ENCODE measurements at regions not wholly inside any gene's neighbourhood (a gene's known extent, or its start where the extent isn't known, plus 50 kb on each side); places are given as distances from the start of the nearest gene placed in this dataset.
"Not testable (repeated sequence)": the region's sequence is repeated elsewhere in the genome, so short reads cannot be mapped to it uniquely, and the experiment has no call there.

DNA sequence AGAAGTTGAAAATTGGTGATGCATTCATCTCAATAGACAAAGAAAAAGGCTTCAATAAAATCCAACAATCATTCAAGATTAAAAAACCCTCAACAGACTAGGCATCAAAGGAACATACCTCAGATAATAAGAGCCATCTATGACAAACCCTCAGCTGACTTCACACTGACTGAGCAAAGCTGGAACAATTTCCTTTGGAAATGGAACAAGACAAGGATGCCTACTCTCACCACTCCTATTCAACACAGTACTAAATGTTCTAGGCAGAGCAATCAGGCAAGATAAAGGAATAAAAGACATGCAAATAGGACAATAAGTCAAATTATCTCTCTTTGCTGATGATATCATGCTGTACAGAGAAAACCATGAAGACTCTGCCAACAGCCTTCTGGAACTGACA, 1188.1 kb downstream of the DTWD2 start:
- DNase-seq (ENCODE audit: low spot score), result no peak

DNA sequence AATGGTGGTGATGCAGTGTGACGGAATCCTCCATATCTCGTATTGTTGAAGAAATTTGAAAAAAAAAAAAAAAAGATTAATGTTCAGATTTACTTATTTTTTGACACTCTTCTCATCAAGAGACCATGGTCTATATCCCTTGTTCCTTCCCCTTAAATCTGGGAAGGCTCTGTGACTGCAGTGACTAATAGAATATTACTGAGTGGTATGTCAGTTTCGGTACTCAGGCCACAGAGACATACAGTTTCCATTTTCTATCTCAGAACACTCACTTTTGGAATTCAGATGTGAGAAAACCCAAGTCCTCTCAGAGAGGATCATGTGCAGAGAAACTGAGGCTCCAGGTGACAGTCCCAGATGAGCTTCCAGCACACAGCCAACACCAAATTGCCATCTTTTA, 1193.5 kb downstream of the DTWD2 start:
- no peak for DNase-seq (ENCODE audit: low spot score)

DNA sequence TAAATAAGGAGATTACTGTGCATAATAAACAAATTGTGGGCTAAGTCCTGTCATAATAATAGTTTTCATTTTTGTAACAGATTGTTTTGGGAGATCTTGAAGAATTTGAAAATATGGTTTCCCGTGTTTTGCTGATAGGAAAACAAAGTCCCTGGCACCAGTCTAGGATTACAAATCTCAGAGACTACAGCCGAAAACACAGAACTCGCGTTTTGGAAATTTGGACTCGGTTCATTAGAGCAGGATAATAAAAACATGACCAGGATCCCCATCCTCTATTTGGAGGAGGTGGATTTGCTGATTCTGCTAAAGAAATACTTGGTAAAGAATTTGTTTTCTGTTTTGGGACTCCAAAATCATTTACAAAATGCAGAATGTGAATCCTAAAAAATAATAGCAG, 1194.4 kb downstream of the DTWD2 start:
- no peak for DNase-seq (ENCODE audit: low spot score)

DNA sequence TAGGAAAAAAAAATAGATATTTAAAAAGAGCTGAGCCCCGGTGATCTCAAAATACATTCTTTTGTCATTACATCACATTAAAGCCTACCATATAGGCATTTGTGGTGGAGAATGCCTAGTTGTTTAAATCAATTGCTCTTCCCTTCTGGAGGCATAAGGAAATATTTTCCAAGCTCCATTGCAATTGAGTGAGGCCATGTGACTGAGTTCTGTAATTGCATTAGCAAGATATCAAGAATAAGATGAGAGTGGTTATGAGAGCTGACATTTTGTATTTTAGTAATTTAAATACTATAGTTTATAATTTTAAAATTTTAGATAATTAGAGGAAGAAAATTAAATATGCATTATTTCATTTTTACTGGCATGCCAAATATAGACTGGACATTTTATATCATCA, 1195.9 kb downstream of the DTWD2 start:
- no peak for DNase-seq (ENCODE audit: low spot score)

DNA sequence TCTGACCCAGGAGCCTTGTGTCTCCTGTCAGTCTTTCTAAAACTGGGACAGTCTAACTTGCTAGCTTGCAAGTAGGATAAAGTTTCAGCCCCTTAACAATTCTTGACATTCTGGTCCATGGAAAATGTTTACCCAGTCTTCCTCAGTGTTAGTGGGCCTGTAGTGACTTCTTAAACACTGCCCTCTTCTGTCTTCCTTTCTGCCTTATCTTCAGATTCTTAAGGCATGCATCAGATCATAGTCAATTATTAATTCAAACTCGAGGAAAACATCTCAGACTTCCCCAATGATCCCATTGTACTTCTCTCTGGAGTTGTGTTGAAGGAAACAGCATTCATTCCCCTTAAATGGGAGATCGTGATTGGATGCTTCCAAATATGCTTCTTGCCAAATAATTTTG, 1199.8 kb downstream of the DTWD2 start:
- DNase-seq (ENCODE audit: low spot score), result no peak

DNA sequence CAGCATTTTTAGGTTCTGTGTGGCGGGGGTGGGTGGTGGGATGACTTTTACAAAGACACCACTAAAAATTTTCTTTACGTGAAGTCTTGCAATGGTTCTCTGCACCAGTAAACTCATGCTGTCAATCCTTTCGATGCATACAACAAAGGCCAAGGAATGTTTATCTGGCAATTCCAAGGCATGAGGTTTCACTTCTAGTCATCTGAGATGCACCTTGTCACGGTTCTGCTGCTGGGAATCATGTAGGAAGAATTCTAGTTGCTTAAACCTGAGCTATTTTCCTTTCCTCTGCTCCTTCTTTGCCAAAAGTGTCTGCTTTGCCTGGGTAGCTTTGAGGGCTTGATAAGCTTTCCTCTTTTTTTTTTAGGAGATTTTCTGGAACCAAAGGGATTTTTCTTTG, 1204.5 kb upstream of the SEMA6A start:
- no peak for DNase-seq (ENCODE audit: low spot score)

DNA sequence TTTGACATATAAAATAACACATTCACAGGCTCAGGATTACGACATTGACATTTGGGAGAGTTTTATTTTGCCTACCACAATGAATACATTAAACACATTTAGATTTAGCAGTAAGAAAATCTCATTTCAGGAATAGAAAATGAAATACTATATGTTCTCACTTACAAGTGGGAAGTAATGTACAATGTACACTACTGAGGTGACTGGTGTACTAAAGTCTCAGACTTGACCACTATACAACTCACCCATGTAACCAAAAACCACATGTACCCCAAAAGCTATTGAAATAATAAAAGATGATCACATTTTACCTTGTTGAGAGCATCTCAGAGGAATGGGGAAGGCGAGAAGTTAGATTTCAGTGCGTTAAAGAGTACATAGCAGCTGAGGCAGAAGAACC, 1202.4 kb upstream of the SEMA6A start:
- DNase-seq (ENCODE audit: low spot score), result no peak

DNA sequence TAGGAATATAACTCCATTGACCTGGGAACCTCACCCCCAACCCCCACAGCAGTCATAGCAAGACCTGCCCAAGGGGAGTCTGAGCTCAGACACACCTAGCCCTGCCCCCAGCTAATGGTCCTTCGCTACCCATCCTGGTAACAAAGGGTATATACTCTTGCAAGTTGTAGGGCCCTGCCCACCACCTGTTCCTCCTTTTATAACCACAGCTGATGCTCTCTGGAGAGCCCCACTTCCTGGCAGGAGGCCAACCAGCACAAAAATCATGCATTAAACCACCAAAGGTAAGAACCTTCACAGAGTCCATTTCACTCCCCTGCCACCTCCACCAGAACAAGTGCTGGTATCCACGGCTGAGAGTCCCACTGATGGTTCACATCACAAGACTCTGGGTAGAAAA, 1195.3 kb upstream of the SEMA6A start:
- DNase-seq (ENCODE audit: low spot score), result no peak

DNA sequence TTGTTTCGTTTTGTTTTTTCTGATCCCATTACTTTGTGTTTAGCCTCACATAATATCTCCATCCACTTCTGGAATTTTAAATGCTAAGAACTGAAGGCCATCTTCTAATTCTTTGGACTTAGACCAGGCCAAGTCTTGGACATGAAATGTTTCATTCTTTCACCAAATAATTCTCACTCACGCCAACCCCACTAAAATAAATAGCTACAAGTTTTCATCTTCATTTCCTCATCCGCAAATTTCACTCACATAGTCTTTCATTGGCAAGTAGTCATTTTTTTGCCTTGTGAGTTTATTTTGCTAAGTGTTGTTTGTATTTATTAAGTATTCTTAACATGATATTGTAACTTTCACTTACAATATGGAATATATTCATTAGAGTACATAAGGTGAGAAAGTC, 1188.6 kb upstream of the SEMA6A start:
- DNase-seq (ENCODE audit: low spot score), result no peak

DNA sequence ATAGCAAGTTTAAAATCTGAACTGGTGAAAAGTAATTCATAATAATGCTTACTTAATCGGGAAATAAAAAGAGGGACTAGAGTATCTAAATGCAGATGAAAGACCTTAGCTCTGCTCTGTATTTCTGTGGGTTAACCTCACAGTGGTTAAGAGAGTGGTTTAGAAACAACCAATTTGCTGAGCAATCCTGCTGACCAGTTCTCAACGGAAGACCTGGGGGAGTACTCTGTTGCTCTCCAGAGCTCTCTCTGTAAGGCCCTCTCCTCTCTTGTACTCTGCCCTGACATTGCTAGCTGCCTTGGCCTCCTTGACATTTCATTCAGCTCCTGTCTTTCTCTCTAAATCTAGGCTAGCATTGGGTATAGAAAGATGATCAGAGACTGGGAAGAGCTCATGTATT, 1186.6 kb upstream of the SEMA6A start:
- no peak for DNase-seq (ENCODE audit: low spot score)

DNA sequence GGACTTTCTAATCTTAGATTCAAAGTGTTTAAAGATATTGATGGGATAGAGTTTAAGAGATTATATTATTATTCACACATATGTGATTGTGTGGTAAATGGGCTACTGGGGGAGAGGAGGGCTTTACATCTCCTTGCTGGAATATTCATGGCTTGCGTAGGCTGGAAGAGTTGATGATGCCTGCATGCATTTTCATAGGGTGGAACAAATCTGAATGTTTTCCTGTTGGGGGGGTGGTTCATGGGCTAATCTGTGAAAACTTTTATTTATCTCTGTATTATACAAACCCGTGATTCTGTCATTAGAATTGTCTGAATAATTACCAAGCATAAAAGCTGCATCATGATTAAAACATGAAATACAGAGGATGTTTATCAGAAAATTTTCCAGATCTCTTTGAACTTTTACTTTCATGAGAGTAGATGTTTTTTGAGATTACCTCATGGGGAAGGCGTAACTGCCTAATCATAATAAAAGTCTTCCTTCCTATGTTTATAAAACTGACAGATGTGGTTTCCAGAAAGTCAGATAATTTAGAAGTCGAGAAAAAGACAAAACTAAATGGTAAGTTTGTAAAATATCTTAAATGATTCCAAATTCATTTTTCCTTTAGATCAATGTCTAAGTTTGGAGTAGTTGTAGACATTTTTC, 1185.4 kb upstream of the SEMA6A start:
- no peak for DNase-seq (ENCODE audit: low spot score)

DNA sequence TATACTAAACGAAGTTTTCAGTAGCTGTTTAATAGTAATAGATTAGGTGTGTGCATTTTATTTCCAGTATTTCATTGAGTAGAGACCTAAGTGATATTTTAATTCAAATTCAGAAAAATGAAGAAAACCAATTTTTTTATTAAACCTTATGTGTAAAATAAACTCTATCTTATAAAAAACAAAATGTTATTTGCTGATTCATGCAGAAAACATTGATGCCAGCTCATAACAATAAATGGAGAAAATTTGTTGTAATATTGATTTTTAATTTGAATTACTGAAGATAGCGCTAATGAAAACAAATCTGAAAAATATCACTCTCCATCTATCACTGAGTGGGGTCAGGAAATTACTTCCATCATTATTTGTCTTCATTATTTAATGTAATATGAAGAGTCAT, 1177.8 kb upstream of the SEMA6A start:
- no peak for DNase-seq (ENCODE audit: low spot score)

DNA sequence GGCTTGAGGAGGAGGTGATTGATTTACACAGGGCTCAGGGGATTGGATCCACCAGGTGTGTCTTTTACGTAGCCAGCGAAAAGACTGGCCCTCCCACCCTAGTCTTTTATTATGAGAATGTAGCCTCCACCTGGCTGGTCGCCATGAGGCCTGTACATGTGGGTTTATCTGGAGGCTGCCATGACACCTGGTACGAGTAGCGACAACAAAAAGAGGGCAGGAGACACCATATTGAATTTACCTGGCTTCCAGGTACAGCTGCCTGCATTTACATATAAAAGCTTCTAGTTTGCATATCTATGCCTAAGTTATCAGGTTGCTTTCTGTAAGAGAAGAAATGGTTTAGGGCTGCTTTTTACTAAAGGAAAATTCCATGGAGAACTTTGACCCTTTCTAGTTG, 1173.7 kb upstream of the SEMA6A start:
- no peak for DNase-seq (ENCODE audit: low spot score)

DNA sequence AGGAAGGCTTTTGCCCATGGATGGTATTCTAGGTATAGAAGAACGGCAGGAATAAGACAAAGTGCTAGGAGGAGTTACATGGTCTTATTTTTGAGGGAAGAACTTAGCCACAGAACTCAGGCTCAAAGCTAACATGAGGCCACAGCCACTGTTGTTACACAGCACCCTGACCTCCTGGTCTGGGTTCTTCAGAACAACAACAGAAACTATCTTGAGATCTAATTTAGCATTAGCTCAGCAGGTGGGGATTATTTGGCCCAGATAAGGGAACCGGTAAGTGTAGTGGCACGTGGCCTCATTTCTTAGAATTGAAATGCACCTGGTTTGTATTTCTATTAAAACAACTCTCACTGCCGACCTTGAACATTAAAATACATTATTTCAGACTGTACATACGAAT, 1168.7 kb upstream of the SEMA6A start:
- no peak for DNase-seq (ENCODE audit: low spot score)

DNA sequence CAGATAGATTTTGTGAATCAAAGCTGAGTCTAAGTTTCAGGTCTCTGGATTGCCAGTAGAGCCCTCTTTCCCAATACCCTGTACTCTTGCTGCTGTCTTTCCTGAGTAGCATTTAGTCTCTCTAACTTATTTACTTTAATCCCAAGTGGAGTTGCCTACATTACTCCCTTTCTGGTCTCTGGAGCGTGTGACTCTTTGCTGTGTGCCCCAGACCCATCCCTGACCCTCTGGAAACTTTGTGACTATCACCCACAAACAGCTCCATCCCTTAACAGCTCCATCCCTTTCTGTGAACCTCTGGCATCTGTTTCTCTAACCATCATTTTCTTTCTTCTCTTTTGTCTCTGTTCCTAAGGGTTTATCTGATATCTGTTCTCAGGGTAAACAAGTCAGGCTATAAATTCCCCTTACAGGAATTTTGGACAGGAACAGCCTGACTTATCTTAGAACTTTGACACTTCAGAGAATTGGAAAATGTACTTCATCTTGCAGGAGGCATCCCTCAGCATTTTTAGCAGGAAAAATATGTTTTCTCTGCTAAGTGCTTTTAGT, 1167.1 kb upstream of the SEMA6A start:
- no peak for DNase-seq (ENCODE audit: low spot score)

DNA sequence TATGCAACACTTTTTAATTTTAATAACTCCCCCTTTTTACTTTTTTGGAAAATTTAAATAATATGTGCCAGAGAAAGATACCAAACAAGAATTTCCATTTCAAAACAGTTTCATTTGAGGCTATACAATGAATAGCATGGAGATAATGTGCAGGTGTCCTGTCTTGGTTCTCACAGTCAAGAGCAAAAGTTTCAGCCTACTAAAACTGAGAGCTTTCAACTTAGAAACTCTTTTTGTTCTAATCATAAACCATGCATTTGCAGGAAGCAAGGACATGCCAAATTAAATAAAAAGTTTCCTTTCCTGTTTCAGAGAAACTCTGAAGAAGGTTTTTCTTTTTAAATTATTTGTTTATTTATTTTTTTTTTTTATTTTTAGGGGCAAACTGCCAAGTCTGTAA, 1165.6 kb upstream of the SEMA6A start:
- no peak for DNase-seq (ENCODE audit: low spot score)

DNA sequence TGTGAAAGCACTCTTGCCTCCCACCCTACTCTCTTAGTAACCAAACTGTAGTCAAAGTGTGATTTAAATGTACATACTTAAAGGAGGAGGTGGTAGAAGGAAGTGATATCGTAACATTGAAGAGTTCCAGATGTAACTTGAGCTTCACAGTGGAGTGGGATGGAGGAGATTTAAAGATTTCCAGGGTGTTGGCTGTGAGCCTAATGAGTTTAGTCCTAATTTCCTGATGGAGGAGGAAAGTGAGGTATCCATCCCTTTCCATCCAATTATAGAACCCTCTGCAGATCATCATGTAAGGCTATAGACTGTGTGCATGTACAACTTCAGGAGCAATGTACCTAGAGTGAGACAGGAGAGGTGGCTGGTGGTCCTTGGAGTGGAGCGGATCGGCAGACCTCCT, 1163.9 kb upstream of the SEMA6A start:
- DNase-seq (ENCODE audit: low spot score), result no peak

DNA sequence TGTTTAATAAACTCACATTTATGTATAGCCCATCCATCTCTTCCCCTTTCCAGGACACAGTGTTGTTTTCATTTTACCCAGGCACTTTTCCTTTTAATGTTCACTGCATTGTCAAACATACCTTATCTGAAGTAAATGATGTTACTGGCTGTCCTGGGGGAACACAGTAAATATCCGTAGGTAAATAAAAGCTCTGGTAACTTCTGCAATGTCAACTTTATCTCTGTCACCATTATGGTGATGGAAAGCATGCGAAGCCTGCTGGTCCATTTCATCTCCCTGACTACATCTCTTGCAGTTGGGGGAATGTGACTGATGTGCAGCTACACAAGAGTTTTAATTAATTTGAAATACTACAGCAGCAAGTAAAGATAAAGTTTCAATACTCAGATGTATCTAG, 1162.1 kb upstream of the SEMA6A start:
- DNase-seq (ENCODE audit: low spot score), result no peak

DNA sequence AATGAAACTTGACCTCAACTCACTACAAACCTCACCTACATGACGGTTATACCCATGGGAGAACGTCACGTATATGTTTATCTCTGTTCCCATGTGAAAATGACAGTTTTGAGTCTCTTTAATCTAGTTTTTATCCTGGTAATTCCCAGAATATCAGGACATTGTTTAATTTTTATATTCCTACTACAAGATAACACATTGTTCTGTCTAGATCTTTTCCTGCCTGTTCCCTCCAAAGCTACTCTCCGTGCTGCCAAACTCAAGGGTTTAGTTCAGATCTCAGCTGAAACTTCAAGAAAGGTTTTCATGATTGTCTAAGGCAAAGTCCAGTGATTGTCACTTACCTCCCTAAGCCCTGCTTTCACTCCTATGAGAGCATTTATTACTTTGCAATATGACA, 1159.4 kb upstream of the SEMA6A start:
- no peak for DNase-seq (ENCODE audit: low spot score)

DNA sequence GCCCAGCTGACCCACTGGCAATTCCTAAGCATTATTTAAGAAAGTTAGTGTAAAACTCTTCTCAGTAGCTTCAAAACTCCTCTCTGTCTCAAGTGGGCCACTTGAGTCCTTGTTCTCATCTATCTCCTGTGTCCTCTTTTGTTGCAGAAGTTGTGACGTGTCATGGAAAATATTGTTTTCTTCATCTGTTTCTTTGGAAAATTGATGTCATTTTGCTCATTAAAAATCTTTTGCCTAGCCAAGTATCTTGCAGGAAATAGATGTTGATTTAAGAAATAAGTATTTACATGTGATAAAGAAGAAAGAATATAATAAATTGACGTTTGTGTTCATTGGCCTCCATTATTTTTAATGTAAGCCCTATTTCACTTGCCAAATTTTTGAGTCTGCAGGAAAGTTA, 1158.4 kb upstream of the SEMA6A start:
- DNase-seq (ENCODE audit: low spot score), result no peak

DNA sequence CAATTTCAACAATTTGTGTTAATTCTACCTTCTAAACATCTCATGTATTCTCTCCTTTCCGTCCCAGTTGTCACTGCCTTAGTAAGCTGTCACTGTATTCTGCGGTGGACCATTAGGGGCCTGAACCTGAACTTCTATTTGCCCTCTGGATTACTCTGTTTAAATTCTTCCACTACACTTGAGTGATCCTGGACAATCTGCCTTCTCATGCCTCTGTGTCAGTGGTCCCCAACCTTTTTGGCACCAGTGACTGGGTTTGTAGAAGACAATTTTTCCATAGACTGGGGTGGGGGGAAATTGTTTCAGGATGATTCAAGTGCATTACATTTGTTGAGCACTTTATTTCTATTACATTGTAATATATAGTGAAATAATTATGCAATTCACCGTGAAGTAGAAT, 1157.6 kb upstream of the SEMA6A start:
- no peak for DNase-seq (ENCODE audit: low spot score)

DNA sequence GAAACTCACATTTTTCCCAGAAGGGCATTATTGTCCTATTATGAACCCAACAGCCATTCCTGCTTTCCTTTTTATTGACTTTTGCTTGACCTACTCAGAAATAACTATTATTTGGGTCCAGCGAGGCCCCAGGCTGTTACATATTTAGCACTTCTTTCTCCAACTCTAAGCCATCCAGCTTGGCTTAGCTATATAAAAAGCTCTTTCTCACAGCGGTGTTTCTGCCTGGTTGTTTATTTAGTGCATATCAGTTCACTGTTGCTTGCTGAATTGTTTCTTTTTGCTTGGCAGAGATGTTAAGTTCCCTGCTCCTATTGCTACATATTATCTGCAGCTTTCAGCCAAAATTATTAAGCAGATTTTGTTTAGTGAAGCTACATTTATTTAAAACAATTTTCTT, 1156.8 kb upstream of the SEMA6A start:
- no peak for DNase-seq (ENCODE audit: low spot score)

DNA sequence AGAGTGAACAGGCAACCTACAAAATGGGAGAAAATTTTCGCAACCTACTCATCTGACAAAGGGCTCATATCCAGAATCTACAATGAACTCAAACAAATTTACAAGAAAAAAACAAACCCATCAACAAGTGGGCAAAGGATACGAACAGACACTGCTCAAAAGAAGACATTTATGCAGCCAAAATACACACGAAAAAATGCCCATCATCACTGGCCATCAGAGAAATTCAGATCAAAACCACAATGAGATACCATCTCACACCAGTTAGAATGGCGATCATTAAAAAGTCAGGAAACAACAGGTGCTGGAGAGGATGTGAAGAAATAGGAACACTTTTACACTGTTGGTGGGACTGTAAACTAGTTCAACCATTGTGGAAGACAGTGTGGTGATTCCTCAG, 1146.2 kb upstream of the SEMA6A start:
- DNase-seq (ENCODE audit: low spot score), result not testable (repeated sequence)

DNA sequence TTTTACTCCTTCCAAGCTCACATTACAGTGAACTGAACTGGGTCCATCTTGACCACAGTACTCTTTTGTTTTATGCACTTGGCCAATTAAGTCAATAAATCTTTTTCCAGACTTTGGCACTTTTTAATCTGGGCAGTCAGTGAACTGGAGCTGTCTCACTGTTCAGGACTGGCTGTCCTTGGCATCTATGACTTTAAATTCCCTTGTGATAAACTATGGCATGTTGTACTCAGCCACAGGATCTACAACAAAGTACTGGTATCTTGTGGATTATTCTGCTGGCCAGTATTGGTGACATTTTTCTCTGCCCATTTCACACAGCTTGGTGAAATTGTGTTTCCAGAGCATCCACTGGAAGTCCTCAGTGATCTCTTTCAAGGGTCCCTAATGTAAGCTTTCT, 1144.8 kb upstream of the SEMA6A start:
- DNase-seq (ENCODE audit: low spot score), result no peak

Data from hematopoietic multipotent progenitor cell treated with erythropoietin and hydrocortisone succinate and interleukin-3 and kit ligand, for 17 days (in vitro differentiated cells).